Activated T-cell treated with anti-CD3 and anti-CD28 coated beads, Interleukin-2, amount 50 U/mL, for 4 hours (primary cell): ENCODE measurements at regions not wholly inside any gene's neighbourhood (a gene's known extent, or its start where the extent isn't known, plus 50 kb on each side); places are given as distances from the start of the nearest gene placed in this dataset.
"Not testable (repeated sequence)": the region's sequence is repeated elsewhere in the genome, so short reads cannot be mapped to it uniquely, and the experiment has no call there.

ENCODE experiments used
- ATAC-seq, 2 donors: fragments of 200-7000 bp; cut with Tn5 transposase; one replicate each; pipeline ENCODE4 v1.10.0; 2021
- DNase-seq: peaks from one replicate; pipeline ENCODE4 v3.0.0-alpha.2; 2020
- H3K27me3 Mint-ChIP-seq: one replicate; pipeline ENCODE4 v1.8.0; 2021; ENCODE audit warnings: low read depth, mixed read lengths
- H3K36me3 Mint-ChIP-seq: one replicate; pipeline ENCODE4 v1.8.0; 2022; ENCODE audit warnings: mixed read lengths; ENCODE audit not compliant: insufficient read depth
- H3K4me1 Mint-ChIP-seq: one replicate; pipeline ENCODE4 v1.8.0; 2021; ENCODE audit warnings: low read depth, mixed read lengths
- H3K4me3 Mint-ChIP-seq: one replicate; pipeline ENCODE4 v1.8.0; 2021; ENCODE audit warnings: mild to moderate bottlenecking, moderate library complexity, mixed read lengths
- H3K9me3 Mint-ChIP-seq: one replicate; pipeline ENCODE4 v1.8.0; 2021; ENCODE audit warnings: mixed read lengths

DNA sequence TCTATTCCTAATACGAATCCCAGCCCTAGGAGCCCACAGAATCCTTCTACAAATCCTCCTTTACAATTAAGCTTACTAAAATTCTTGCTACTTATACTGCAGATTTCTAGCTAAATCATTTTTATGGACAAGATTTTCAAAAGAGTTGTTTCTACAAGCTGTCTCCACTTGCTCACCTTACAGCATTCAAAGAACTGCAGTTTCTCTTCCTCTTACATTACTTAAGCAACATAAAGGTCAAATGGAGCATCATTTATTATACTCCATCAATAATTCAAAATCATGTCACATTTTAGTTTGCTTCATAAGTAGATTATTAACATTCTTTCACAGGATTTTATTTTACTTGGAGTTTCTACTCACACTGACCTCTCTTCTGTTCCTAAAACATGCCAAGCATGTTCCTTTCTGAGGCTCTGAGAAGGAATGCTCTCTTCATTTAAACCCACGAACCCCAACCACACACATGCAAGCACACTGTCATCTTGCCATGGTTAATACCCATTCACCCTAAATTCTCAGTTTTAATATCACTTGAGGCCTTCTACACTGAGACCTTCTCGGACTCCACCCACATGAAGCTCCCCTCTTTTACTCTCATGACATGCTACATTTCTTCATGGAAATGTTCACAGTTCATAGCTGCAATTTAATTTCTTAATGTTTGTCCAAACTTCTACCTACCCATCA, 388.2 kb downstream of the TBC1D32 start:
- ATAC-seq: no peak
- Mint-ChIP-seq H3K9me3 (no peaks in the 10 kb centered on the region), H3K4me1 (no peaks in the 10 kb centered on the region), H3K36me3 (no peaks in the 10 kb centered on the region), H3K27me3 (no peaks in the 10 kb centered on the region), H3K4me3 (no peak overlapping the region)
- DNase-seq: no peak

DNA sequence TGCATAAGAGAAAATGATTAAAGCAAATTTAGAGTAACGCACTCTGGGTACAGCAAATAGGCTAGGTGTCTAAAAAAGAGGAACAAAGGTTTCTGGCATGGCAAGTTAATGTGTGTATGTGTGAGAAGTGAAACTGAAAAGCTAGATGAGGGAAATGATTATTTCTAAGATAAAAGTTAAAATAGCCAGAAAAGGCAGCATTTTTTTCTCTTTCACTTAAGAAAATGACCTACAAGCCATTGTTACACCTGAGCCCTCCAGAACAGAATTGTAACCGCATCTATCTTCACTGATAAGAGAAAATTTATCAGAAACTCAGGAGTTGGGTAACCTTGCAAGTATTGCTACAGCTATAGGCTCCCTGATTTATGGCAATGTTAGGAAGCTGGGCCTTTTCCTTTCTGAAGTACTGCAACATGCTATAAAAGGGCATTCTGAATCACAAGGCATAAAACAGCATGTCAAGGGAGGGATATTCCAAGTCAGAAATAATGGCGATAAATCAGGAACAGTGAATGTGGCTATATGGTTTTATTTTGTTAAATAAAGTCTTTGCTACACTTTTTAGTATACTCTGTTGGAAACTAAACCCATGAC, 395.3 kb downstream of the TBC1D32 start:
- no peaks in the 10 kb centered on the region for H3K9me3 Mint-ChIP-seq
- H3K4me1 Mint-ChIP-seq: no peaks in the 10 kb centered on the region
- H3K4me3 Mint-ChIP-seq: no peak overlapping the region
- no peak for DNase-seq
- no peaks in the 10 kb centered on the region for H3K36me3 Mint-ChIP-seq
- H3K27me3 Mint-ChIP-seq: no peaks in the 10 kb centered on the region
- ATAC-seq: no peak

GRCh38 chr6:120938164-120938875, 396.0 kb downstream of the TBC1D32 start:
- H3K4me1 Mint-ChIP-seq: no peaks in the 10 kb centered on the region
- no peaks in the 10 kb centered on the region for H3K27me3 Mint-ChIP-seq
- no peak overlapping the region for H3K4me3 Mint-ChIP-seq
- no peaks in the 10 kb centered on the region for H3K9me3 Mint-ChIP-seq
- ATAC-seq (no peak), DNase-seq (no peak)
- H3K36me3 Mint-ChIP-seq: no peaks in the 10 kb centered on the region

- Mint-ChIP-seq H3K9me3 (no peaks in the 10 kb centered on the region), H3K4me1 (no peaks in the 10 kb centered on the region), H3K36me3 (no peaks in the 10 kb centered on the region), H3K4me3 (no peak overlapping the region), H3K27me3 (no peaks in the 10 kb centered on the region)
- no peak for ATAC-seq
- DNase-seq: no peak
Observed at GRCh38 chr6:120935908-120936307, 398.4 kb downstream of the TBC1D32 start.

GRCh38 chr6:120935016-120935415, 399.3 kb downstream of the TBC1D32 start:
- no peak for ATAC-seq
- Mint-ChIP-seq H3K4me1 (no peaks in the 10 kb centered on the region), H3K36me3 (no peaks in the 10 kb centered on the region)

GRCh38 chr6:120931520-120932180, 402.6 kb downstream of the TBC1D32 start:
- not testable (repeated sequence) for H3K4me1 Mint-ChIP-seq, H3K9me3 Mint-ChIP-seq, ATAC-seq, DNase-seq, H3K4me3 Mint-ChIP-seq, H3K27me3 Mint-ChIP-seq, H3K36me3 Mint-ChIP-seq

More at GRCh38 chr6:120935016-120935415, 399.3 kb downstream of the TBC1D32 start:
- H3K4me3 Mint-ChIP-seq: no peak overlapping the region
- no peaks in the 10 kb centered on the region for H3K9me3 Mint-ChIP-seq
- no peak for DNase-seq
- no peaks in the 10 kb centered on the region for H3K27me3 Mint-ChIP-seq

DNA sequence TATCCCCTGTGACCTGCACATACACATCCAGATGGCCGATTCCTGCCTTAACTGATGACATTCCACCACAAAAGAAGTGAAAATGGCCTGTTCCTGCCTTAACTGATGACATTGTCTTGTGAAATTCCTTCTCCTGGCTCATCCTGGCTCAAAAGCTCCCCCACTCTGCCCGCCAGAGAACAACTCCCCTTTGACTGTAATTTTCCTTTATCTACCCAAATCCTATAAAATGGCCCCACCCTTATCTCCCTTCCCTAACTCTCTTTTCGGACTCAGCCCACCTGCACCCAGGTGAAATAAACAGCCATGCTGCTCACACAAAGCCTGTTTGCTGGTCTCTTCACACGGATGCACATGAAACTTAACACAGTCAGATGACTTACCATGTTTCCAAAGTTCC, 403.8 kb downstream of the TBC1D32 start:
- H3K27me3 Mint-ChIP-seq, H3K36me3 Mint-ChIP-seq, DNase-seq, H3K4me3 Mint-ChIP-seq, H3K9me3 Mint-ChIP-seq, H3K4me1 Mint-ChIP-seq, ATAC-seq: not testable (repeated sequence)

GRCh38 chr6:120924214-120924613, 410.1 kb downstream of the TBC1D32 start:
- Mint-ChIP-seq H3K36me3 (no peaks in the 10 kb centered on the region), H3K4me1 (no peaks in the 10 kb centered on the region), H3K4me3 (no peak overlapping the region), H3K27me3 (no peaks in the 10 kb centered on the region), H3K9me3 (no peaks in the 10 kb centered on the region)
- ATAC-seq: no peak
- DNase-seq: no peak

DNA sequence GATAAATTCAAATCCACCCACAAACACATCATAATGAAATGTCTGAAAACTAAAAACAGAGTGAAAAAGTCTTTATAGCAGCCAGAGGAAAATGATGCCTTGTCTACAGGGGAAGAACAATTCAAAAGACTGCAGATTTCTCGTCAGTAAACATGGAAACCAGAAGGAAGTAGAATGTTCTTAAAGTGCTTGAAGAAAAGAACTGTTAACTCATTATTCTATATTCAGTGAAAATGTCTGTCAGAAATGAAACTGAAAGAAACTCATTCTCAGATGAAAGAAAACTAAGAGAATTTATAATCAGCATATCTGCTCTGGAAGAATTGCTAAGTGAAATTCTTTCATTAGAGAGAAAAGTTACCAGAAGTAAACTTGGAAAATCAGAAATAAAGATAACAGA, 416.1 kb downstream of the TBC1D32 start:
- no peaks in the 10 kb centered on the region for H3K9me3 Mint-ChIP-seq
- H3K4me3 Mint-ChIP-seq: no peak overlapping the region
- ATAC-seq (no peak), DNase-seq (no peak)
- no peaks in the 10 kb centered on the region for H3K36me3 Mint-ChIP-seq
- no peaks in the 10 kb centered on the region for H3K27me3 Mint-ChIP-seq
- H3K4me1 Mint-ChIP-seq: no peaks in the 10 kb centered on the region

DNA sequence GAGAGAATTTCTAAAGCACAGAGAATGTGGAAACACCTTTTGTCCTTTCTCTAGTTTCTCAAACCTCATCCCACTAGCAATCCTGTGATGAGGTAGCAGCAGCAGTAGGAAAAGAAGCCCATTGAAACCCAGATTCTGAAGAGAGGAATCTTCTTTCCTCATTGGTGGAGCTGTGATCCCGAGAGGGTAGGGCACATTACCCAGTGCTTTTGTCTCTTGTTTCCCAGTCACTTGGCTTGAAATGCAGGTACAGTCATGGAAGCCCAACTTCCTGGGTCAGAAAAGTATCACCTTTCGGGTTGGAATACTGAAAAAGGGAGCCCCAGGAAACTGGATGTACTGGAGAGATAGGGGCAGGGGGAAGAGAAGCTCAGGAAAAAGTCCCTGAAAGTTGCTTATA, 417.4 kb downstream of the TBC1D32 start:
- no peaks in the 10 kb centered on the region for H3K27me3 Mint-ChIP-seq
- H3K4me1 Mint-ChIP-seq: no peaks in the 10 kb centered on the region
- H3K36me3 Mint-ChIP-seq: no peaks in the 10 kb centered on the region
- ATAC-seq (no peak), DNase-seq (no peak)
- no peaks in the 10 kb centered on the region for H3K9me3 Mint-ChIP-seq
- H3K4me3 Mint-ChIP-seq: no peak overlapping the region

DNA sequence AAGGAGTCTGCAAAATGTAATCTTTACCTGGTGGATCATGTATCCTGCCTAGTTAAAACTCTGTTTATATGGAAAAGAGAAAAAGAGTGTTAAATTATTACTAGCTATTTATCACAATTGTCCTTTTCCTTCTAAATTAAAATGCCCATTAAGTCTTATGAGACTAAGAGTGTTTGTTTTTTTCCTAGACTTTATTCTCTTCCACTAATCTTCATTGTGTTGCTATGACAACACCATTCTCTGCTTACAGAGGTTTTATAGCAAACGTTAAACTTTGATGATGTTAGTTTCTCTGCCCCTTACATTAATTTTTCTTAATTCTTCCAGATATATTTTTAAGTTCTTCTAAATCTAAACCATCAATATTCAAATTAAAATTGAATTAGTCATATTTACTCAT, 420.8 kb downstream of the TBC1D32 start:
- Mint-ChIP-seq H3K4me1 (no peaks in the 10 kb centered on the region), H3K9me3 (no peaks in the 10 kb centered on the region), H3K27me3 (no peaks in the 10 kb centered on the region), H3K4me3 (no peak overlapping the region), H3K36me3 (no peaks in the 10 kb centered on the region)
- DNase-seq (no peak), ATAC-seq (no peak)

DNA sequence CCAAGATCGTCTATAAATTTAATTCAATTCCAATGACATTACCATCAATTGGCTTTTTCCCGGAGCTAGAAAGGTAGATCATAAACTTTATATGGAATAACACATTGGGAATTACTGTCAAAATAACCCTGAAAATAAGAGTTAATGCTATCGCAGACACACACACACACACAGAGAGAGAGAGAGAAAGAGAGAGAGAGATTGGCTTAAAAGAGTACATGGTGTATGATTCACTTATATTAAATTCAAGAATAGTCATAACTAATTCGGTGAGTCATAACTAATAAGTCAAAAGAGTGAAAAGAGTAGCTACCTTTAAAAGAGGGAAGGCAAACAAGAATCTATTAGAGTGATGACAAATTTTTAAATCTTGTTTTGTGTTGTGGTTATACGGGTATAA, 425.5 kb downstream of the TBC1D32 start:
- no peaks in the 10 kb centered on the region for H3K9me3 Mint-ChIP-seq
- DNase-seq (no peak), ATAC-seq (no peak)
- H3K4me3 Mint-ChIP-seq: no peak overlapping the region
- no peaks in the 10 kb centered on the region for H3K36me3 Mint-ChIP-seq
- no peaks in the 10 kb centered on the region for H3K4me1 Mint-ChIP-seq
- H3K27me3 Mint-ChIP-seq: no peaks in the 10 kb centered on the region

DNA sequence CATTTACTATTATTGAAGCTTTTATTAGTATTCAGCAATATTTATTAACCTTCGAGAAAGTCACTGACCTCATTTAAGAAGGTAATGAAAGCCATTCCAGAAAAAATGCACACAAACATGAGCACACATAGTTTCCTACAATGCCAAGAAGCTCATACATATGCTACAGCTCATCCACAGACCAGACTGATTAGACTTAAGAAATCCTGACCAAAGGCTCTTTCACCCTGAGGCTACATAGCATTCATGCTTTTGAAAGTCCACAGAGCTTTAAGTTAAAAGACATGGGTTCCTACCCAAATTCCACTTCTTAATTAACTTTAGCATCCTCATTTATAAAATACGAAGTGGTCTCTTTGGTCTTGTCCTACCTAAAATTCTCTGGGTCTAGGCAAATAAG, 430.4 kb downstream of the TBC1D32 start:
- H3K36me3 Mint-ChIP-seq: no peaks in the 10 kb centered on the region
- no peaks in the 10 kb centered on the region for H3K27me3 Mint-ChIP-seq
- H3K9me3 Mint-ChIP-seq: no peaks in the 10 kb centered on the region
- no peak overlapping the region for H3K4me3 Mint-ChIP-seq
- no peaks in the 10 kb centered on the region for H3K4me1 Mint-ChIP-seq
- DNase-seq: no peak
- no peak for ATAC-seq

DNA sequence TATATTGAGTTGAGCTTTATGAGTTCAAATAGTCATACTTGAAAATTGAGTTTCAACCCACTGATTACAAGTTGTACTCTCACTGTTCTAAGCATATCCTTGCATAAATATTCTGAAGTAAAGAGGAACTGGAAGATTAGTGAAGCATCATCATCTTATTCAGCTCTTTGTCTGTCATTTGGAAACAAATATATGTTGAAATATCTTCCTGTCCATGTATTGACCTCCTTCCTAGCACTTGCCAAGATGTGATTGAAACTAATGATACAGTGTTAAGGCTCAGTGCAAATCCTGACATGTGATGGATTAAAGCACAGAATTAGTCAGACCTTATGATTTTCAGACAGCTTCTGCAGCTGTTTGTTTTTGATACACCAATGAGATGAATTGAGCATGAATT, 434.3 kb downstream of the TBC1D32 start:
- peaks cover 4% of the 10 kb centered on the region for H3K9me3 Mint-ChIP-seq
- H3K36me3 Mint-ChIP-seq: no peaks in the 10 kb centered on the region

GRCh38 chr6:120894077-120894476, 440.2 kb downstream of the TBC1D32 start:
- Mint-ChIP-seq H3K27me3 (no peaks in the 10 kb centered on the region), H3K4me3 (no peak overlapping the region), H3K36me3 (no peaks in the 10 kb centered on the region), H3K9me3 (peaks cover 30% of the 10 kb centered on the region), H3K4me1 (no peaks in the 10 kb centered on the region)
- DNase-seq (no peak), ATAC-seq (no peak)

More for the DNA sequence above, 434.3 kb downstream of the TBC1D32 start:
- Mint-ChIP-seq H3K4me3 (no peak overlapping the region), H3K27me3 (no peaks in the 10 kb centered on the region), H3K4me1 (no peaks in the 10 kb centered on the region)
- ATAC-seq: no peak
- DNase-seq: no peak
